Cardiac muscle cell (in vitro differentiated cells and primary cell): ENCODE measurements at regions not wholly inside any gene's neighbourhood (a gene's known extent, or its start where the extent isn't known, plus 50 kb on each side); places are given as distances from the start of the nearest gene placed in this dataset.

Source experiments
- DNase-seq, 2 donors: peaks; one replicate each; pipeline versions ENCODE4 v3.0.0 to v3.0.0-alpha.2; 2010 to 2017; ENCODE audit warnings: low read depth in 1 of 2, low spot score in 1 of 2
- H3K27ac ChIP-seq: fragments of 200-600 bp; sonication (generic); 2 replicates; pipeline ENCODE4 v1.5.1; 2016
- H3K27me3 ChIP-seq: fragments of 200-600 bp; sonication (generic); 2 replicates; pipeline ENCODE4 v1.6.0; 2016; ENCODE audit warnings: control low read depth
- H3K36me3 ChIP-seq: fragments of 200-600 bp; sonication (generic); 2 replicates; pipeline ENCODE4 v1.5.1; 2016; ENCODE audit warnings: control low read depth
- H3K4me1 ChIP-seq: fragments of 200-600 bp; sonication (generic); 2 replicates; pipeline ENCODE4 v1.8.1; 2017; ENCODE audit warnings: low read depth, mild to moderate bottlenecking, mixed run types
- H3K4me3 ChIP-seq: fragments of 200-600 bp; sonication (generic); 2 replicates; pipeline ENCODE4 v1.5.1; 2016; ENCODE audit warnings: mild to moderate bottlenecking
- H3K9me3 ChIP-seq: fragments of 200-600 bp; sonication (generic); 2 replicates; pipeline ENCODE4 v1.5.1; 2017; ENCODE audit warnings: low read depth, mild to moderate bottlenecking, control low read depth
- TF ChIP-seq, protein P1 (sequence below): IDR thresholded peaks from 2 replicates; pipeline ENCODE4 v1.5.1; 2012; ENCODE audit warnings: low read depth, mild to moderate bottlenecking, low read length

DNA sequence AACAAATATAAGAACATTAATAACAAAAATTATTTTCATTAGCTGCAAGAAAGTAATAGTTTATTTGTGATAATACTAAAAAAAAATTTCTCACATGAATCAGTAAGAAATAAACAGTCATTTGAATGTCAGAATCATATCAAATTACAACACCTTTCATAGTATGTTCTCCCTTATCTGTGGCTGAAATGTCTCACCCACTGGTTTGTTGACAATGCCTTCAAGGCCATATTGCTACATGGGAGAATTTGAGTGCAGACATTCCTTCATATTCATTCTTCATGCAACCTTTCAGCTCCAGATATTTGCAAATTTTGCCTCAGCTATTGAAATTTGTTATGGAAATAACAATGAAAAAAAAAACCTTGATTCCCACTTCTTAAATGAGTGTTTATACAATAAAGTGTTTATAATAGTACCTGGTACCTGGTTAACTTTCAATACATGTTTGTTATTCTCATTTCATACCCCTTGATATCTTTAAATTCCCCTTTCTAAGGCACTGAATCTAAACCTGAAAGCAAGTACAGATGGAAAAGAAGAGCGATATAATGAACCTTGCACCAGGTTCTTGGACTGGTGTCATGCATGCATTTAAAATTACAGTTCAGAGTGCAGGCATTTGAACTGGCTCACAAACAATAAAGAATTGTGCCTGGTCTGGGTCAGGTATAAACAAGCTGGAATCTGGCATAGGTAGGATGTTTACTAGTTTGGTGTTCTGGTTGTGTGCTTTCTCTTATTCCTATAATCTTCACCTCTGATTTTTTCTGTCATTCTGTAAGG lies 242.2 kb upstream of the ADGRL2 start:
- Histone ChIP-seq H3K27ac (no peak overlapping the region), H3K9me3 (no peaks in the 10 kb centered on the region), H3K27me3 (no peaks in the 10 kb centered on the region), H3K4me1 (no peaks in the 10 kb centered on the region), H3K4me3 (no peak overlapping the region), H3K36me3 (no peaks in the 10 kb centered on the region)
- DNase-seq, result no peak
- TF ChIP-seq, protein P1, sequence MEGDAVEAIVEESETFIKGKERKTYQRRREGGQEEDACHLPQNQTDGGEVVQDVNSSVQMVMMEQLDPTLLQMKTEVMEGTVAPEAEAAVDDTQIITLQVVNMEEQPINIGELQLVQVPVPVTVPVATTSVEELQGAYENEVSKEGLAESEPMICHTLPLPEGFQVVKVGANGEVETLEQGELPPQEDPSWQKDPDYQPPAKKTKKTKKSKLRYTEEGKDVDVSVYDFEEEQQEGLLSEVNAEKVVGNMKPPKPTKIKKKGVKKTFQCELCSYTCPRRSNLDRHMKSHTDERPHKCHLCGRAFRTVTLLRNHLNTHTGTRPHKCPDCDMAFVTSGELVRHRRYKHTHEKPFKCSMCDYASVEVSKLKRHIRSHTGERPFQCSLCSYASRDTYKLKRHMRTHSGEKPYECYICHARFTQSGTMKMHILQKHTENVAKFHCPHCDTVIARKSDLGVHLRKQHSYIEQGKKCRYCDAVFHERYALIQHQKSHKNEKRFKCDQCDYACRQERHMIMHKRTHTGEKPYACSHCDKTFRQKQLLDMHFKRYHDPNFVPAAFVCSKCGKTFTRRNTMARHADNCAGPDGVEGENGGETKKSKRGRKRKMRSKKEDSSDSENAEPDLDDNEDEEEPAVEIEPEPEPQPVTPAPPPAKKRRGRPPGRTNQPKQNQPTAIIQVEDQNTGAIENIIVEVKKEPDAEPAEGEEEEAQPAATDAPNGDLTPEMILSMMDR, result no peak

DNA sequence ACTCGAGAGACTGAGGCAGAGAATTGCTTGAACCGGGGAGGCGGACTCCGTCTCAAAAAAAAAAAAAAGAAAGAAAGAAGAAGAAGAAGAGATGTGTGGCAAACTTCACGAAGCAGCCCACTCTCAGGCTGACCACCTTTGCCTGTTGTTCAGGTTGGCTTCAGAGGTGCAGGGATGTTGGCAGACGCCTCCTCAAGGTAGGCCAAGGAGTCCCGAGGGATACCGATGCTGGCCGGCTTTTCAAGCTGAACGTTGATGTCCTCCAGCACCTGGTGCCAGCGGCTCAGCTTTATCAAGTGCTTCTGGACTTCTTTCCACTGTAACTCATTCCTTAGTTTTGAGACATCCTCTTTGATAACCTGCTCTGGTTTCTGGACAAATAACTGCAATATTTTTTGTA lies 243.8 kb upstream of the ADGRL2 start:
- Histone ChIP-seq H3K36me3 (no peaks in the 10 kb centered on the region), H3K4me3 (no peak overlapping the region), H3K9me3 (no peaks in the 10 kb centered on the region), H3K27ac (no peak overlapping the region), H3K4me1 (no peaks in the 10 kb centered on the region), H3K27me3 (no peaks in the 10 kb centered on the region)
- TF ChIP-seq, protein P1, result no peak
- no peak for DNase-seq

DNA sequence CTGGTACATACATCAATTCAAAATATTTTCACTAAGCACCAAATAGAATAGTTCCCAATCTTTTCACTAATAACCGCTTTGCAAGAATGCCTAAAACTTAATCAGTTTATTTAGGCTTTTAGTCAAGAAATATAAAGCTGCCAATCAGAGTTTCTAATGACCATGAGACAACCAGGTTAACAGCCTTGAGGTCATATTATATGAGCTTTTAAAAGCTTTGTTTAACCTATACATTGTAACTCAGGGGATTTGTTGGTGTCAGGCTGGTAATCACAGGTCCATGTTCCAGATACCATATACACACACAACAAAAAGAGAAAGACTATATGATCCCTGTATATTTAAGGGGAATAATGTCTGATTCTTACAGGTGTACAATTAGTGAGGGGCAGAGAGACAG lies 246.2 kb upstream of the ADGRL2 start:
- Histone ChIP-seq H3K27me3 (no peaks in the 10 kb centered on the region), H3K27ac (no peak overlapping the region), H3K4me1 (no peaks in the 10 kb centered on the region), H3K4me3 (no peak overlapping the region), H3K9me3 (no peaks in the 10 kb centered on the region), H3K36me3 (no peaks in the 10 kb centered on the region)
- no peak for DNase-seq
- TF ChIP-seq, protein P1, result no peak

DNA sequence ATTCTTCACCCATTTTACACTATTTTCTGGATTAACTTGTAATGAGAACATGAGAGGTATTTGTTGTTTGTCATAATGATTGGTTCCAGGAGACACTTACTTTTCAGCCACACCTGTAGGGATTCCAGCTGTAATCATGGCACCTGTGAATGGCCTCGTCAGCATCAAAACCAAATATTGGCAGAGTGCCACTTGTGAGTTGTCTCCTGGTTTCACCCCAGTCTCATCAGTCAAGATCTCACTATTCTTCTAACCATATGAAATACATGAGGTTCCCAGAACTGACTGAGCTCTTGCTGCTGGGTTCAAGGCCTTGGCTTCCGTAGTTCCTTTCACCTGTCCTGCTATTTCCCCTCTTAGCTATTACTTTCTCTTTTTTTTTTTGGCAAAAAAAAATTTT lies 246.6 kb upstream of the ADGRL2 start:
- DNase-seq, result no peak
- Histone ChIP-seq H3K4me1 (no peaks in the 10 kb centered on the region), H3K27me3 (no peaks in the 10 kb centered on the region), H3K27ac (no peak overlapping the region), H3K9me3 (no peaks in the 10 kb centered on the region), H3K36me3 (no peaks in the 10 kb centered on the region), H3K4me3 (no peak overlapping the region)
- TF ChIP-seq, protein P1, result no peak

DNA sequence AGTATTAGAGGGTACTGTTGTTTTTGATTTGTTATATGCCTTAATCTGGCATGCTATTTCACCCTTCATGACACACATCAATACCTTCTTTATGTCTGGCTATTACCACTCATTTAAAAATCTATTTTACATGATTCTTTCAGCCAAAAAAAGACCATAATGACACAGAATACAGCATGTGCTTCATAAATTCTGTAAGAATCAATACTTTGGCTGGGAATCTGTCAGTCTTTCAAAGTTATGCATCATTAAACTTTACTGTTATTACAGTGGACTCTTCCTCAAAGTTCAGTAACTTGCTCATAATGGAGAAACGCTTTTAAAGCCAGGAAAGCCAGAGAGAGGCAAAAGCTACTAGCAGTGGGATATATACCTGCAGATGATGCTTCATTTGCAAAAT lies 247.2 kb upstream of the ADGRL2 start:
- TF ChIP-seq, protein P1, result no peak
- no peaks in the 10 kb centered on the region for H3K27me3 ChIP-seq
- H3K9me3 ChIP-seq, result no peaks in the 10 kb centered on the region
- H3K36me3 ChIP-seq, result no peaks in the 10 kb centered on the region
- DNase-seq, result no peak
- no peak overlapping the region for H3K4me3 ChIP-seq
- no peak overlapping the region for H3K27ac ChIP-seq
- no peaks in the 10 kb centered on the region for H3K4me1 ChIP-seq

DNA sequence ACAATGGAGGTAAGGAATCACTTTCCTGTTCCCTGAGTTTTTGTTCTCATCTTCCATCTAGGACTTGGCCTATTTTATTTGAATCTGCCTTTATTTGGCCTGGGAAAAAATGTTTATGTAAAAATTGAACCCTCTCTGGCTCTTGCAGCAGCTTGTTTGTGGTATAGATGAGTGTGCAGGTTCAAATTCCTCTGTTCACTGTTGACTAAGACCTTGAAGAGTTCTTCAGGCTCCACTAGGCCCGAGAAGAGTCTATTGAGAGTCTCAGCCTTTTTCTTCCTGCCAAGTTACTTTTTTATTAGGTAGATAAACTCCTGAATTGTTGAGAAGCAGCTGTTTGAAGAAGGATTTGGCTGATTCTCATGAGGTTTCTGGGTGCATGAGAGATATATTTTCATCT lies 248.8 kb upstream of the ADGRL2 start:
- no peaks in the 10 kb centered on the region for H3K9me3 ChIP-seq
- no peaks in the 10 kb centered on the region for H3K4me1 ChIP-seq
- no peaks in the 10 kb centered on the region for H3K27me3 ChIP-seq
- TF ChIP-seq, protein P1, result no peak
- no peak for DNase-seq
- no peak overlapping the region for H3K27ac ChIP-seq
- H3K36me3 ChIP-seq, result no peaks in the 10 kb centered on the region
- H3K4me3 ChIP-seq, result no peak overlapping the region
